Motor neuron (in vitro differentiated cells): ENCODE measurements at regions not wholly inside any gene's neighbourhood (a gene's known extent, or its start where the extent isn't known, plus 50 kb on each side); places are given as distances from the start of the nearest gene placed in this dataset.
A peak's percentile ranks its signal among the peaks of the same experiment; 100 is the strongest.
"Not testable (repeated sequence)": the region's sequence is repeated elsewhere in the genome, so short reads cannot be mapped to it uniquely, and the experiment has no call there.

Source experiments
- ATAC-seq, 8 experiments: fragments of 200-7000 bp; cut with Tn5 transposase; replicated peaks in 6 of 8; 2 replicates each; pipeline ENCODE4 v1.8.0; 2021; ENCODE audit warnings: mild to moderate bottlenecking in 8 of 8, moderate library complexity in 8 of 8
- H3K27ac ChIP-seq, 2 donors: fragments of 250-450 bp; sonication (Bioruptor Pico); 2 replicates each; pipeline ENCODE4 v1.9.0; 2021; ENCODE audit warnings: antibody characterized with exemption in 2 of 2, mild to moderate bottlenecking in 2 of 2, moderate library complexity in 1 of 2
- H3K4me1 ChIP-seq, 2 donors: fragments of 250-450 bp; sonication (Bioruptor Pico); replicated peaks in 1 of 2; 2 replicates each; pipeline ENCODE4 v1.6.1; 2021; ENCODE audit warnings: antibody characterized with exemption in 2 of 2, mild to moderate bottlenecking in 2 of 2, moderate library complexity in 1 of 2
- H3K4me3 ChIP-seq, 5 donors: fragments of 250-450 bp; sonication (Bioruptor Pico); 2 replicates each; pipeline ENCODE4 v1.9.0; 2021; ENCODE audit warnings: antibody characterized with exemption in 5 of 5, mild to moderate bottlenecking in 5 of 5, moderate library complexity in 4 of 5
- WGBS, 10 experiments: fragments of 450-650 bp; shearing (Covaris generic); methylation state at CpG; one replicate each; pipeline ENCODE4 v1.0.0; 2022; 5-methylcytosine and 5-hydroxymethylcytosine counted together
- in situ Hi-C, 9 experiments: fragments of 400-800 bp; cut with MboI; loops; one replicate each; pipeline ENCODE4 v1.15.0; 2021; ENCODE audit warnings: low sequenced_read_pairs in 9 of 9, low pct_unique_long_range_greater_than_20kb in 2 of 9; ENCODE audit not compliant: unreplicated experiment in 9 of 9

GRCh38 chr14:106287506-106287905 is 761.1 kb downstream of the TMEM121 start:
- in situ Hi-C loops: no loop called here
- Histone ChIP-seq H3K4me3 (no peak overlapping the region), H3K27ac (no peak overlapping the region), H3K4me1 (no peaks in the 10 kb centered on the region)
- ATAC-seq: no peak
- 40 to 93% (median 69%) methylated on average over 1 to 21 of the region's 29 CpGs; no CpG with 5 or more reads in 2 of the 10 experiments for WGBS, 10 experiments

GRCh38 chr14:106291626-106292025 is 765.2 kb downstream of the TMEM121 start:
- no peak overlapping the region for H3K4me3 ChIP-seq
- H3K27ac ChIP-seq: no peak overlapping the region
- no peaks in the 10 kb centered on the region for H3K4me1 ChIP-seq
- in situ Hi-C loops: no loop called here
- ATAC-seq: no peak
- 0 to 69% (median 9%) methylated on average over 1 to 2 of the region's 2 CpGs for WGBS, 10 experiments

- in situ Hi-C loops: no loop called here
- 0% methylated on average over 1 of the region's 1 CpG; no CpG with 5 or more reads in 5 of the 10 experiments for WGBS, 10 experiments
- Histone ChIP-seq H3K27ac (no peak overlapping the region), H3K4me1 (no peaks in the 10 kb centered on the region), H3K4me3 (no peak overlapping the region)
- peak in 1 of 8 experiments; percentile 20 for ATAC-seq
Measured at GRCh38 chr14:106294324-106294723, 767.9 kb downstream of the TMEM121 start.

GRCh38 chr14:106300951-106301510 is 774.6 kb downstream of the TMEM121 start:
- H3K4me1 ChIP-seq, H3K4me3 ChIP-seq, in situ Hi-C loops, ATAC-seq, H3K27ac ChIP-seq: not testable (repeated sequence)
- WGBS, 10 experiments: 32 to 50% (median 40%) methylated on average over 1 to 2 of the region's 2 CpGs; no CpG with 5 or more reads in 6 of the 10 experiments

GRCh38 chr14:106301609-106302008 is 775.2 kb downstream of the TMEM121 start:
- WGBS, 10 experiments: 0 to 40% (median 8%) methylated on average over 2 of the region's 4 CpGs; no CpG with 5 or more reads in 7 of the 10 experiments
- in situ Hi-C loops, ATAC-seq: not testable (repeated sequence)

GRCh38 chr14:106302661-106303060 is 776.3 kb downstream of the TMEM121 start:
- H3K4me1 ChIP-seq: no peaks in the 10 kb centered on the region
- no peak overlapping the region for H3K27ac ChIP-seq
- WGBS, 10 experiments: 0 to 60% (median 27%) methylated on average over 2 to 4 of the region's 4 CpGs; no CpG with 5 or more reads in 3 of the 10 experiments
- no peak overlapping the region for H3K4me3 ChIP-seq
- no peak for ATAC-seq
- in situ Hi-C loops: no loop called here

More at GRCh38 chr14:106301609-106302008, 775.2 kb downstream of the TMEM121 start:
- not testable (repeated sequence) for H3K4me1 ChIP-seq, H3K27ac ChIP-seq, H3K4me3 ChIP-seq

GRCh38 chr14:106304271-106304670 is 777.9 kb downstream of the TMEM121 start:
- WGBS, 10 experiments: 0 to 100% (median 40%) methylated on average over 1 to 5 of the region's 5 CpGs; no CpG with 5 or more reads in 1 of the 10 experiments
- Histone ChIP-seq H3K4me3 (no peak overlapping the region), H3K4me1 (no peaks in the 10 kb centered on the region), H3K27ac (no peak overlapping the region)
- ATAC-seq: no peak
- in situ Hi-C loops: no loop called here

- Histone ChIP-seq H3K27ac (no peak overlapping the region), H3K4me3 (no peak overlapping the region), H3K4me1 (no peaks in the 10 kb centered on the region)
- WGBS, 10 experiments: 0 to 65% (median 32%) methylated on average over 1 to 7 of the region's 17 CpGs; no CpG with 5 or more reads in 3 of the 10 experiments
- in situ Hi-C loops: no loop called here
- peak in 2 of 8 experiments; percentile 57 to 93 for ATAC-seq
Measured at GRCh38 chr14:106308839-106309389, 782.5 kb downstream of the TMEM121 start.

GRCh38 chr14:106309423-106309822 is 783.0 kb downstream of the TMEM121 start:
- H3K27ac ChIP-seq: no peak overlapping the region
- H3K4me3 ChIP-seq: no peak overlapping the region
- H3K4me1 ChIP-seq: no peaks in the 10 kb centered on the region
- WGBS, 10 experiments: 40 to 83% (median 53%) methylated on average over 1 to 2 of the region's 2 CpGs; no CpG with 5 or more reads in 5 of the 10 experiments
- ATAC-seq: no peak
- in situ Hi-C loops: no loop called here

GRCh38 chr14:106315436-106315835 is 789.1 kb downstream of the TMEM121 start:
- in situ Hi-C loops: no loop called here
- no peak overlapping the region for H3K27ac ChIP-seq
- no peak overlapping the region for H3K4me3 ChIP-seq
- 0 to 50% (median 30%) methylated on average over 1 to 3 of the region's 4 CpGs; no CpG with 5 or more reads in 6 of the 10 experiments for WGBS, 10 experiments
- ATAC-seq: no peak
- no peaks in the 10 kb centered on the region for H3K4me1 ChIP-seq

- no peak for ATAC-seq
- H3K4me1 ChIP-seq: no peaks in the 10 kb centered on the region
- H3K27ac ChIP-seq: no peak overlapping the region
- in situ Hi-C loops: no loop called here
- WGBS, 10 experiments: 0 to 50% (median 8%) methylated on average over 1 to 4 of the region's 5 CpGs; no CpG with 5 or more reads in 2 of the 10 experiments
- no peak overlapping the region for H3K4me3 ChIP-seq
Measured at GRCh38 chr14:106317593-106317992, 791.2 kb downstream of the TMEM121 start.

- 0 to 39% (median 8%) methylated on average over 2 of the region's 3 CpGs; no CpG with 5 or more reads in 5 of the 10 experiments for WGBS, 10 experiments
Measured at GRCh38 chr14:106318700-106319099, 792.3 kb downstream of the TMEM121 start.

GRCh38 chr14:106323970-106324369 is 797.6 kb downstream of the TMEM121 start:
- WGBS, 10 experiments: 7 to 50% (median 50%) methylated on average over 2 to 4 of the region's 17 CpGs; no CpG with 5 or more reads in 7 of the 10 experiments
- H3K4me1 ChIP-seq, ATAC-seq, H3K4me3 ChIP-seq, H3K27ac ChIP-seq, in situ Hi-C loops: not testable (repeated sequence)

More at GRCh38 chr14:106318700-106319099, 792.3 kb downstream of the TMEM121 start:
- ATAC-seq: no peak
- Histone ChIP-seq H3K27ac (no peak overlapping the region), H3K4me3 (no peak overlapping the region), H3K4me1 (no peaks in the 10 kb centered on the region)
- in situ Hi-C loops: no loop called here

GRCh38 chr14:106327234-106327633 is 800.9 kb downstream of the TMEM121 start:
- 15 to 67% (median 34%) methylated on average over 1 to 3 of the region's 3 CpGs for WGBS, 10 experiments
- ATAC-seq: no peak
- H3K4me1 ChIP-seq: no peaks in the 10 kb centered on the region
- no peak overlapping the region for H3K4me3 ChIP-seq
- in situ Hi-C loops: no loop called here
- no peak overlapping the region for H3K27ac ChIP-seq
